ENCODE measurements at regions not wholly inside any gene's neighbourhood (a gene's known extent, or its start where the extent isn't known, plus 50 kb on each side); places are given as distances from the start of the nearest gene placed in this dataset.

DNA sequence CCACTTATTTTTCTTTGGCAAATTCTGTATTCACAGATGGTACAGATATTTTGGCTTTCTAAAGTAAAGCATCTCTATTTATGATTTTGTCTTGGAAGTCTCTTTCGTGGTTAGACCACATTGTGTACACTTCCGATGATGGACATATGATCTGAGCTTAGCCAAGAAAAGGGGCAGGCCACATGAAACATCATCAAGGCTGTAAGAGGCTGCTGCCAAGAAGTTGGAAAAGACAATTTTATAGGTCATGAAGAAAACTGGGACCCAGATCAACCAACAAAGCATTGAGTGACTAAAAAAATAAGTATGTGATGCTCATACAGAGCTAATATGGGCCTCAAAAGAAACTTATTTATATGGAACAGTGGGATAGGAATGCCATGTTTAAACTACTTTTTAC lies 266.4 kb downstream of the HAO1 start:
- Histone ChIP-seq H3K9me3 (no peaks in the 10 kb centered on the region), H3K4me3 (no peak overlapping the region), H3K4me1 (no peaks in the 10 kb centered on the region), H3K27ac (no peak overlapping the region), H3K27me3 (no peaks in the 10 kb centered on the region), H3K36me3 (no peaks in the 10 kb centered on the region)
- intact Hi-C loops (cut with DNase I; ENCODE audit: low total_unique reads) = no loop called here
- in situ Hi-C loops (cut with MboI; ENCODE audit: low pct_ligation_motif_present in 1 of 4, low pct_unique_long_range_greater_than_20kb in 1 of 4, low sequenced_read_pairs in 3 of 4) = no loop called here
- WGBS, 2 donors (ENCODE audit: low coverage in 1 of 2) = 57 to 65% methylated on average over 2 of the region's 2 CpGs
- no peak for TF ChIP-seq POLR2AphosphoS5 (IDR thresholded peaks at IDR 0.05)
- no peak for TF ChIP-seq POLR2A (IDR thresholded peaks at IDR 0.05)
- no peak for TF ChIP-seq EP300 (IDR thresholded peaks at IDR 0.05; ENCODE audit: low read depth)
- TF ChIP-seq, protein P1, sequence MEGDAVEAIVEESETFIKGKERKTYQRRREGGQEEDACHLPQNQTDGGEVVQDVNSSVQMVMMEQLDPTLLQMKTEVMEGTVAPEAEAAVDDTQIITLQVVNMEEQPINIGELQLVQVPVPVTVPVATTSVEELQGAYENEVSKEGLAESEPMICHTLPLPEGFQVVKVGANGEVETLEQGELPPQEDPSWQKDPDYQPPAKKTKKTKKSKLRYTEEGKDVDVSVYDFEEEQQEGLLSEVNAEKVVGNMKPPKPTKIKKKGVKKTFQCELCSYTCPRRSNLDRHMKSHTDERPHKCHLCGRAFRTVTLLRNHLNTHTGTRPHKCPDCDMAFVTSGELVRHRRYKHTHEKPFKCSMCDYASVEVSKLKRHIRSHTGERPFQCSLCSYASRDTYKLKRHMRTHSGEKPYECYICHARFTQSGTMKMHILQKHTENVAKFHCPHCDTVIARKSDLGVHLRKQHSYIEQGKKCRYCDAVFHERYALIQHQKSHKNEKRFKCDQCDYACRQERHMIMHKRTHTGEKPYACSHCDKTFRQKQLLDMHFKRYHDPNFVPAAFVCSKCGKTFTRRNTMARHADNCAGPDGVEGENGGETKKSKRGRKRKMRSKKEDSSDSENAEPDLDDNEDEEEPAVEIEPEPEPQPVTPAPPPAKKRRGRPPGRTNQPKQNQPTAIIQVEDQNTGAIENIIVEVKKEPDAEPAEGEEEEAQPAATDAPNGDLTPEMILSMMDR (IDR thresholded peaks at IDR 0.05) = no peak
- no peak for DNase-seq

DNA sequence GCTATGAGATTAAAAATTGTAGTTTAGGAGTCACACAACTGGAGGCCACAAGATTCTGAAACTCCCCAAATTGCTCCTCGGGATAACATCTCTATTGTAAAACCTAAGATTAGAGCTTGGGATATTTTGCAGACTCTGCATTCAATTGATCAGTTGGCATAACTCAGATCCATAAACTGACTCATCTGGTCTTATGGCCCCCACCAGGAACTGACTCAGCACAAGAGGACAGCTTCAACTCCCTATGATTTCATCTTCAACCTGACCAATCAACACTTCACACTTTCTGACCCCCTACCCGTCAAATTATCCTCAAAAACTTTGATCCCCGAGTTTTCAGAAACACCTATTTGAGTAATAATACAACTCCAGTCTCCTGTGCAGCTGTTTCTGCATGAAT lies 257.3 kb downstream of the HAO1 start:
- Histone ChIP-seq H3K36me3 (no peaks in the 10 kb centered on the region), H3K27me3 (no peaks in the 10 kb centered on the region), H3K9me3 (no peaks in the 10 kb centered on the region), H3K4me1 (no peaks in the 10 kb centered on the region), H3K27ac (no peak overlapping the region), H3K4me3 (no peak overlapping the region)
- DNase-seq = no peak
- intact Hi-C loops (cut with DNase I; ENCODE audit: low total_unique reads) (no loop called here), in situ Hi-C loops (cut with MboI; ENCODE audit: low pct_ligation_motif_present in 1 of 4, low pct_unique_long_range_greater_than_20kb in 1 of 4, low sequenced_read_pairs in 3 of 4) (no loop called here)
- 76 to 77% methylated on average over 2 to 3 of the region's 3 CpGs for WGBS, 2 donors (ENCODE audit: low coverage in 1 of 2)
- TF ChIP-seq, protein P1 (IDR thresholded peaks at IDR 0.05) = no peak
- TF ChIP-seq EP300 (IDR thresholded peaks at IDR 0.05; ENCODE audit: low read depth) = no peak

DNA sequence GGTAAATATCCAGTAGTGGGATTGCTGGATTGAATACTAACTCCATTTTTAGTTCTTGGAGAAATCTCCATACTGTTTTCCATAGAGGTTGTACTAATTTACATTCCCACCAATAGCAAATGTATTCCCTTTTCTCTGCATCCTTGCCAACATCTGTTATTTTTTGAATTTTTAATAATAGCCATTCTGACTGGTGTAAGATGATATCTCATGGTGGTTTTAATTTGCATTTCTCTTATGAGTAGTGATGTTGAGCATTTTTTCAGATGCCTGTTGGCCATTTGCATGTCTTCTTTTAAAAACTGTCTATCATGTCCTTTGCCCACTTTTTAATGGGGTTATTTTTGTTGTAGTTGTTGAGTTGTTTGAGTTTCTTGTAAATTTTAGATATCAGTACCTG lies 253.2 kb downstream of the HAO1 start:
- no peak overlapping the region for H3K27ac ChIP-seq
- no peaks in the 10 kb centered on the region for H3K36me3 ChIP-seq
- H3K4me3 ChIP-seq = no peak overlapping the region
- no peaks in the 10 kb centered on the region for H3K9me3 ChIP-seq
- intact Hi-C loops (cut with DNase I; ENCODE audit: low total_unique reads) = no loop called here
- in situ Hi-C loops (cut with MboI; ENCODE audit: low pct_ligation_motif_present in 1 of 4, low pct_unique_long_range_greater_than_20kb in 1 of 4, low sequenced_read_pairs in 3 of 4) = no loop called here
- H3K27me3 ChIP-seq = no peaks in the 10 kb centered on the region
- H3K4me1 ChIP-seq = no peaks in the 10 kb centered on the region
- no peak for DNase-seq
- no peak for TF ChIP-seq POLR2AphosphoS5 (IDR thresholded peaks at IDR 0.05)
- TF ChIP-seq, protein P1 (IDR thresholded peaks at IDR 0.05) = no peak
- TF ChIP-seq EP300 (IDR thresholded peaks at IDR 0.05; ENCODE audit: low read depth) = no peak
- TF ChIP-seq POLR2A (IDR thresholded peaks at IDR 0.05) = no peak

DNA sequence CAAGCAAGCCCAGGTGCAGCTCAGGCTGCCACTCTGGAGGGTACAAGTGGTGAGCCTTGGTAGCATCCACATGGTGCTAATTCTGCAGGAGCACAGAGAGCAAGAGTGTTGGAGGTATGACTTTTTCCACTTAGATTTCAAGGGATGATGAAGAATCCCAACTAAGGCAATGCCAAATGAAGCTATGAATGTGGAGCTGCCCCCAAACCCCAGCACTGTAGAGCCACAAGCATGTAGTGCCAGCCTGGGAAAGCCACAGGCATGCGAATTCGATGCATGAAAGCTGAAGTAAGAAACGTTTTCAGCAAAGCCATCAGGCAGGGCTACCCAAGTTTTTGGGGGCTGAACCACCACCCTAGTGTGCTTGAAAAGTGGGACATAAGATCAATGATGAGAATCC lies 251.1 kb downstream of the HAO1 start:
- Histone ChIP-seq H3K9me3 (no peaks in the 10 kb centered on the region), H3K4me3 (no peak overlapping the region), H3K27ac (no peak overlapping the region), H3K4me1 (no peaks in the 10 kb centered on the region), H3K36me3 (no peaks in the 10 kb centered on the region), H3K27me3 (no peaks in the 10 kb centered on the region)
- no peak for TF ChIP-seq EP300 (IDR thresholded peaks at IDR 0.05; ENCODE audit: low read depth)
- WGBS, 2 donors (ENCODE audit: low coverage in 1 of 2) = 88 to 96% methylated on average over 3 of the region's 3 CpGs
- no peak for DNase-seq
- in situ Hi-C loops (cut with MboI; ENCODE audit: low pct_ligation_motif_present in 1 of 4, low pct_unique_long_range_greater_than_20kb in 1 of 4, low sequenced_read_pairs in 3 of 4) (no loop called here), intact Hi-C loops (cut with DNase I; ENCODE audit: low total_unique reads) (no loop called here)

DNA sequence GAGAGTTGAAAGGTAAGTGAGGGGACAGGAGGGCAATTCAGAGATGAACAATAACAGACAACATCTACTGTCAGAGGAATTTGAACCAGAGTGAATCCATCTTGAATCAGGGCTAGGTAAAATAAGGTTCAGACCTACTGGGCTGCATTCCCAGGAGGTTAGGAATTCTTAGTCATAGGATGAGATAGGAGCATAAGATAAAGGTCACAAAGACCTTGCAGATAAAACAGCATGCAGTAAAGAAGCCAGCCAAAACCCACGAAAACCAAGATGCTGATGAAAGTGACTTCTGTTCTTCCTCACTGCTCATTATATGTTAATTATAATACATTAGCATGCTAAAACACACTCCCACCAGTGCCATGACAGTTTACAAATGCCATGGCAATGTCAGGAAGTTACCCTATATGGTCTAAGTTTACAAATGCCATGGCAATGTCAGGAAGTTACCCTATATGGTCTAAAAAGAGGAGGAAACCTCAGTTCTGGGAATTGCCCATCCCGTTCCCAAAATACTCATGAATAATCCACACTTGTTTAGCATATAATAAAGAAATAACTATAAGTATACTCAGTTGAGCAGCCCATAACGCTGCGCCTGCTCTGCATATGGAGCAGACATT lies 248.5 kb downstream of the HAO1 start:
- Histone ChIP-seq H3K4me3 (no peak overlapping the region), H3K27ac (no peak overlapping the region), H3K27me3 (no peaks in the 10 kb centered on the region), H3K4me1 (no peaks in the 10 kb centered on the region), H3K9me3 (no peaks in the 10 kb centered on the region), H3K36me3 (no peaks in the 10 kb centered on the region)
- intact Hi-C loops (cut with DNase I; ENCODE audit: low total_unique reads) (no loop called here), in situ Hi-C loops (cut with MboI; ENCODE audit: low pct_ligation_motif_present in 1 of 4, low pct_unique_long_range_greater_than_20kb in 1 of 4, low sequenced_read_pairs in 3 of 4) (no loop called here)
- TF ChIP-seq EP300 (IDR thresholded peaks at IDR 0.05; ENCODE audit: low read depth) (no peak), POLR2A (IDR thresholded peaks at IDR 0.05) (no peak)
- TF ChIP-seq, protein P1 (IDR thresholded peaks at IDR 0.05) = no peak
- no peak for DNase-seq
- WGBS, 2 donors (ENCODE audit: low coverage in 1 of 2) = 49 to 72% methylated on average over 4 of the region's 4 CpGs

Measured in transverse colon (tissue), 4 donors.